Inflammatory macrophage treated with lipopolysaccharide for 1 hour (primary cell): ENCODE measurements at regions not wholly inside any gene's neighbourhood (a gene's known extent, or its start where the extent isn't known, plus 50 kb on each side); places are given as distances from the start of the nearest gene placed in this dataset.

Experiments used
- DNase-seq, 2 donors: peaks; one replicate each; pipeline ENCODE4 v3.0.0-alpha.2; 2020 to 2022

DNA sequence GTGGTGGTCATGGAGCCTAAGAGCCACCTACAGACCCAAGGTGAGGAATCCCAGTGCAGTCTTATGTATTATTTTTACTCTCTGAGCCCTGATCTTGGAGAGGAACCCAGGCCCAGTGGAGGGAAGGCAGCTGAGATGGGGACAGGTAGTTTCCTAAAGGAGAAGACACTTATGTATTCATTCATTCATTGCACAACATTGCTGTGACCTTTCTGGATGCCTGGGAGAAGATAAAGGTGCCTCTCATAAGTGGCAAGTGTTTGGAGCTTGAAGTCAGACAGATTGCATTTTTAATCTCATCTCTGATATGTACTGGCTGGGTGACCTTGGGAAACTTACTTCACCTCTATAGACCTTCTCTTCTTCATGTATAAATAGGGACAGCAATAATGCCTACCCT is 111.1 kb downstream of the CEBPB start:
- no peak for DNase-seq

DNA sequence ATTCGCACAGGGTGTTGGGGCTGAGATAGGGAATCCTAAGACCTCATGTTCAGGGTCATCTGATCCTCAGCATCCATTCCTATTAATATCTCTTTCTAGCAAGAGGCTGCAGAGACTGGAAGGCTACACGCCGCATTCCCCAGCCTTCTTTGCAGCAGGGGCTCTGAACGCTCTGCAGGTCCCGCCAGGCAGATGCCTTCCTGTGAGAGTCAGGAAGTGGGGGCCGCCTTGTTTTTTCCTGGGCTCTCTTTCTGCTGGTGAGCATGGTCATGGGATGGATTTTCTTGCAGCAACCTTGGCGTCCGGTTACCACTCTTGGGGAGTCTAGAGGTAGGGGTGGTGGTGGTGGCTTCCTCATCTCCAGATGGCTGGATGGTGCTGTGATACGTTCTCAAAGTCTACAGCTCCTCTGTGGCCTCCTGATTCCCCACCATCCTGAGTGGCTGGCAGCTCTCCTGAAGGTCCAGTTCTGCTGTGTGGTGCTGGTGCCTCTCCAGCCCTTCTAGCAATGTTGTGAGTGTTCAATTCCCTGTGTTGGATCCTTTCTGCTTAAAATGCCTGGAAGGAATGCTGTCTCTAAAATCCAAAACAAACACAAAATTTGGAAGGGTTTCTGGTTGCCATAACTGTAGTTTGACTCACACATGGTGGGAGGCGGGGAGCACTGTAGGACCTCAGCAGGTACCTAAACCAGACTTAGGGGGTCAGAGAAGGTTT is 111.9 kb downstream of the CEBPB start:
- DNase-seq: no peak

DNA sequence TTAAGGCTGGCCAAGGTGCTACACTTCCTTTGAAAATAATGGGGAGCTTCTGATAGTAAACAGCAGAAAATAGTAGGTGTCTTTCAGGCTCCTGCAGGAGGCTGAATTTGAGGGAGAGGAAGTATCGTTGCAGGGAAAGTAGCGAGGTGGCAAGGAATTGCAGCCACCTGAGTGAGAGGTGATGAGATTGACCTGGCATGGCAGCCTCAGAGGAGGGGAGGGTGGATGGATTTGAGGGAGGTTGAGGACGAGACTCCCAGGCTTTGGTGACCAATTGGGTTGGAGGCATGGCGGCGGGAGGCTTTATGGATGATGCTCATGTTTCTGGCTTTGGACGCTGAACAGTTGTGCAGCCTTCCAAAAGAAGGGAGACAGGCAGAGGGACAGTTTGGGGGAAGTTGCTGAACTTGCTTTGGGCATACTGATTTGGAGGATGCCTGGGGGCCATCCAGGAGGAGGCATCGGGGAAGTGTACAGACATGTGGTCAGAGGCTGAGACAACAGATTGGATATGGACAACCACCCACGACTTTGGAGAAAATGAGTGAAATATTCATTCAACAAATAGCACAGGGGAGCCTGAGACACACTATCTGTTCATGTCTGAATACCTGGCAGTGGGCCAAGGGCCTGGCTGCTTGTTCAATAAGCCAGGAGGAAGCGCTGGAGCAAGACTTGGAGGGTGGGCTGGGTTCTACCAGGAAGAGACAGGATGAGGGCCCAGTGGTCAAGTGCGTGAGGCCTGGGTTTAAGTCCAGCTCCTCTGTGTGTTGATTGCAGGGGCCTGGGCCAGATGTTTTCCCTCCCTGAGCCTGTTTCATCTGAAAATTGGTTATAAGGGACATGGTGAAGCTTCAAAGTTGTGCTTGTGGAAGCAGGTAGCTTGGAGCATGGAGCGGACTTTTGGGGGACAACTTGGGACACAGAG is 113.2 kb downstream of the CEBPB start:
- no peak for DNase-seq

DNA sequence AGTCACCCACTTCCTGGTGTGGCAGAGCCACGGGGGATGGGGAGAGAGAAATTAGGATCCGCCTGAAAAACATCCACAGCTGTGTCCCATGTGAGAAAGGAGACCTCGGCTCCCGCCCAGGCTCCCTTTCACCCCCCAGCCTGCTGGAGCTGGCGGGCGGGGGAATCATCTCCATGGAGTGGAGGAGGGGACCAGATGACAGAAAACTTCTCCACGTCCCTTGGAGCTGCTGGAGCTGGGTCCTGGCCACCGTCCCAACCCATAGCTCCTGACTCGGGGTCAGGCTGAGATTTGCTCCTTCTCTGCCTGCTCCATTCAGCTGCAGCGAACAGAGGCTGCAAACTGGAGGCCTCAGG is 113.8 kb downstream of the CEBPB start:
- no peak for DNase-seq

DNA sequence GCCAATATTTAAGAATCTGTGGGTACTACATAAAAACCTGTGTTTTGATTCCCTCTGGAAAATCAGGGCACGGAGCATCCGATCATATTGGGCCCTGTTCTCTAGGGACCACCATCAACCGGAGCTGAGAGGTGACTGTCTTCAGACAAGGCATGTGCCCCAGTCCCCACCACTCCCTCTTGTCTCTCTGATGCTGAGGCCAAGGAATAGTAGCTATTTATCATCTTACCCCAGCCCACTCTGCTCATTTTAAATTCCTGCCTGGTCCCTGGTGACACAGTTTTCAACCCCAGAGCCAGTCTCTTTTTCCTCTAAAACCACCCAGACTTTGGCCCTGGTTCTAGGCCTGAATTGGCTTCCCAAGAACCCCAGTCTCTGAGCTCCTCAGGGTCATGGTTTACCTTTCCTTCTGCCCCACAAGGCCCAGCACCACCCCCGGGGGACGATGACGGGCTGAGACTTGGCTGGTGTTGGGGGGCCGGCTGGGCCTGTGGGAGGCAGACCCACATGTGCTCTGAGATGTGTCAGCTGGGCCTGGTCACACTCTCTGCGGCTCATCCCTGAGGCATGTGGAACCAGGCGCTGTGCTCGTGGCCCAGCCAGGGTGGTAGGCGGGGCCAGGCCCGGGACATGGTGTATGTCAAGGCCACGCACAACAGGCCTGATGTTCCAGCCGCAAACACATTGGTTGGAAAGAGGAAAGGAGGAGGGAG is 114.4 kb downstream of the CEBPB start:
- DNase-seq: peak in 1 of 2 donors; percentile 62

DNA sequence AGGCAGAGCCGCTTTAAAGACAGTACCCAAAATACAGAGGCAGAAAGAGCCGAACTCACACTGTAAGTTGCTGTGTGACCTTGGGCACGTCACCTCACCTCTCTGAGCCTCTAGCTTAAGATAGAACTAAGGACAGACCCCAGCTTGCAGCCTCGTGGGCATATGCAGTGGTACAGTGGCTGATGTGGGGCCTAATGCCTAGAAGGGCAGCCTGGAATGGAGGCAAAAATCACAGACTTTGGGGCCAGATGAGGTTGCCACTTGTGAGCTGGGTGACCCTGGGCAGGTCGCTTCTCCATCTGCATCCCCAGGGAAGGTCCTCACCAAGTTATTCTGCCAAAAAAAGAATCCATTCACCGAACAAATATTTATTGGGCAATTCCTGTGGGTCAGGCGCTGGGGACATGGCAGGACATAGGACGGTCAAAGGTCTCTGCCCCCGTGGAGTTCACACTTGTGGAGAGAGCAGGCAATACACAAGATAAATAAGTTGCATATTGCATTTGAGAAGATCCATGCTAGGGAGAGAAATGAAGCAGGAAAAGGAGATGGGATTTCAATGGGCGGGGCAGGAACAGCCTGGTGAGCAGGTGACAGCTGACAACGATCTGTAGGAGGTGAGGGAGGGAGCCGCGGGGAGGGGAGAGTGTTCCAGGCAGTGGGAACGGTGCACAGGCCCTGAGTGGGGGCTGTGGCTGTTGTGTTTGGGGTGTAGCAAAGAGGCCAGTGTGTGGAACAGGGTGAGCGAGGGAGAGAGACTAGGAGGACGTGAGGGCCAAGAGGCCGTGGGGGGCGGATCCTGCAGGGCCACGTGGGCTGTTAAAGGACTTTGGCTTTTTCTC is 115.2 kb downstream of the CEBPB start:
- DNase-seq: no peak

DNA sequence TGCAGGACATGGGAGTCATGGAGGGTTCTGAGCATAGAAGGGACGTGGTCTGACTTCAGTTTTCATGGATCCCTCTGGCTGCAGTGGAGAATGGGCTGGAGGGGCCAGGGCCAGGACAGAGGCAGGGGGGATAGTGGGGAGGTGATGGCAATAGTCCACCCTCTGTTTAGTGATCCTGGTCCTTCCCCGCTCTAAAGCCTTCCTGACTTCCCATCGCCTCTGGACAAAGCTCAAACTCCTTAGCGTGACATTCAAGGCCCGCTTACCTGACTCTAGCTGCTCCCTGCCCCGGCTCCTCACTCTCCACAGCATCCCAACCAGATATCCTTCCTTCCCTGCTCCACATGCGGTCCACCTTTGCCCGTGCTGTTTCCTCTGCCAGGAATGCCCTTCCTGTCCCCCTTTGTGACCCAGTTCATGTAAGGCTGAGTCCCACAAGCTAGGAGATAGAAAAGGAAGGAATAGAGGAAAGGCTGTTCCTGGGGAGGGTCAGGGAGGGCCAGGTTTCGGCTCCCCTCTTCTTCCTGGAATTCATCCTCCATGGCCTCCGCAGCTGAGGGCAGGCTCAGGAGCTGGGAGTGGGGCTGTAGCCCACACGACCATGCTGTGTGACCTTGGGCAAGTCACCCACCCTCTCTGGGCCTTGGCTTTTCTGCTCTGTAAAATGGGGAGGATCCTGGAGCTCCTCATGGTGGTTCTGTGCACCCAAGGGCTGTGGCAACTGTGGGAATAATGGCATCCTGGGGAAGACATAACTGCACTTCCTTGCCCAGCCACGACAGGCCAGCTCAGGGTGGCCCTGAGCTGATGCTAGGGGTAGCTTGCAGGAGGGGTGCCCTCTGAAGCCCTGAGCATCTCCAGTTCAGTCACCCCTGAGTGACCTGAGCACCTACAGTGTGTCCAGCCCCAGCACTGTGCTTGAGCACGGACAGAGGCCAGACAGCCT is 116.1 kb downstream of the CEBPB start:
- no peak for DNase-seq

DNA sequence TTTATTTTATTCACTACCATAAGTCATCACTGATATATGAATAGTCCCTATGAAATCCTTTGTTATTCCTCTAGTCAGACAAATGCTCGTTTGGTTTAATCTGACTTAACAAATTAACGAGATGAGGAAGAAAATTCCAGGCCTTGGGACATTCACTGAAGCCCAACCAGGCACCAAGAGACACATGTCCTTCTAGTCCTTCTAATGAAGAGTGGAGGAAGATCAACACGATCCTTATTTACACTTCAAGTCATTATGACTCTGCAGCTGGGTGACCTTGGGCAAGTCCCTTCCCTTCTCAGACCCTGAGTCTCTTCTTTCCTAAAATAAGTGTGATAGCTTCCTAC is 117.5 kb downstream of the CEBPB start:
- DNase-seq: peak; percentile 40 to 72

DNA sequence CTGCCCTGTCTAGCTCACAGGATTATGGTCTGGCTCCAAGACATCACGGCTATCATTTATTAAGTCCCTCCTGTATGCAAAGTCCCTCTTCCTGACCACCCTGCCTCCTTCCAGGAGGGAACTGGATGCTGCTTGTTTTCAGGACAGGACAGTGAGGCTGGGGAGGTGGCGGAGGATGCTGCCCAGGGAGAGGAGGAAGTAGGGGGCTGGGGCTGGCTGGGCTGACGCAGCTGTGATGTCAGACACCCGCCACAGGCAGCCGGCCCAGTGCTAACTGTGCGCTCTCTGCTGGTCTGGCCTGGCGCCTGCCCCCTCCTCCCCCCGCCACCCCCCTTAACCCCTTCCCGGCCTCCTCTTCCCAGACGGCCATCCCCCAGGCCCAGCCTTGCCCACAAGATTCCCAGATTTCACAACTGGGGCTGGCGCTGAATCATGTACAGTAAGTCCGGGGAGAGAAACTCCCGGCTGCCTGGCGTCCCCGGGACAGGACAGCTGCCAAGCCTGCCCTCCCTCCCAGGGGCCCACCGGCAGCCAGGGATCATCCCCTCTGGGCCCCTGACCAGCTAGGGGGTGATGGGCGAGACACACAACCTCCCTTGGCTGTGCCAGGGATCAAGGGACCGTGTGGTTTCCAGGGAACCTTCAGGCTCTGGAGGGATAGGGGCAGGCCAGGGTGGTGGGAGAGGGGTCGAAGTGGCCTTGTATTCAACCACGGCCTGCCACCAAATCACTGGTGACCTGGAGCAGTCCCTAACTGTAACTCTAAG is 118.1 kb downstream of the CEBPB start:
- peak; percentile 81 to 96 for DNase-seq

DNA sequence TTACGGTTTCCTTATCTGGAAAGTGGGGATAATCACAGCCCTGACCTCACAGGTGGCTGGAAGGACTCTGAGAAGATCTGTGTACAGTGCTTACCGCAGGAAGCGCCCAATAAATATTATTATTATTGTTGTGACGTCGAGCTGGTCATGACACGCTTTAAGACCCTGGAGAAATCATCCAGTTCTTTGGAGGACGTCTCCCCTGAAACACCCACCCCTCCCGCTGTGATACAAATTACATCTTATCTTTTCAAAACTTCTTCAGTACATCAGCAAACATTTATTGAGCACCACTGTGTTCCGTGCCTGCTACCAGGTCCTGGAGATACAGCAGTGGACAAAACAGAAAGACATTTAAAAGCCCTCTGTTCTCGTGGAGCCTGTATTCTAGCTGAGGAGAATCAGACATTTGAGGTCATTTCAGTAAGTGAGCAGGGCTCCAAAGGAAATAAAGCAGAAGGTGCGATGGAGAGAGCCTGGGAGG is 118.7 kb downstream of the CEBPB start:
- no peak for DNase-seq

DNA sequence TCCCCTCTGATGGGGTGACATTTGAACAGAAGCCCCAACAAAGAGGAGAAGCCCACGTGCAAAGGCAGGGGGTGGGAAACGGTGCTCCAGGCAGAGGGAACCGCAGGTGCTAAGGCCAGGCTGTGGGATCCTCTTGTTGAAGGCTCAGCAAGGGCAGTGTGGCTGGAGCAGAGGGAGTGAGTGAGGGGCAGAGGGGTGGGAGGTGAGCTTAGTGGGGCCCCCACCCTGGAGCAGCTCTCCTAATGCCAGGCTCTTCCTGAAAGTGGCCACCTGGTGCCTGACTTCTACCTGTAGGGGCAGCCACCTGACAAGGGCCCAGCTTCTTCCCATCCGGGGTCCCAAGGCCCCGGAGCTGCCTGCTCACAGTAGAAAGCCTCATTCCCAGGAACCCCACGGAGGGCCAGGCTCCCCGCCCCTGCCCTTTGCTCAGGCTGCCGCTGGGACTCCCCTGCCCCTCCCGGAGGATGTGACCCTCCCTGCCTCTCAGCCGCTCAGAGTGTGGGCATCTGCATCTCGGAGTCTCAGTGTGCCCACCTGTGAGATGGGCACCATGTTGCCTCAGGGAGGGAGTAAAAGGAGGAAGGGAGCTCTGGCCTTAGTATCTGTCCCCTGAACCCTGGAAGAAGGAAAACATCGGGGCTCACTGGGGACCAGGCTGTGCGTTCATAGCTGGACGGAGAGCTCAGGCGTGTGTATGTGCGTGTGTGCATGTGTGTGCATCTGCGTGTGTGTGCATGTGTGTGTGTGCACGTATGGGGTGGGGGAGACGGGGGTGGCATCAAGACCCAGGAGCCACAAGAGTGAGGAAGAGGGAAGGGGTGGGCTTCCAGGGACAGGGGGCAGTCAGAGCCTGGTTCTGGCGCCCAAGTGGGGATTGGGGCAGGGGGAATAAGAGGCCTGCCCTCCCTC is 119.4 kb downstream of the CEBPB start:
- DNase-seq: no peak

DNA sequence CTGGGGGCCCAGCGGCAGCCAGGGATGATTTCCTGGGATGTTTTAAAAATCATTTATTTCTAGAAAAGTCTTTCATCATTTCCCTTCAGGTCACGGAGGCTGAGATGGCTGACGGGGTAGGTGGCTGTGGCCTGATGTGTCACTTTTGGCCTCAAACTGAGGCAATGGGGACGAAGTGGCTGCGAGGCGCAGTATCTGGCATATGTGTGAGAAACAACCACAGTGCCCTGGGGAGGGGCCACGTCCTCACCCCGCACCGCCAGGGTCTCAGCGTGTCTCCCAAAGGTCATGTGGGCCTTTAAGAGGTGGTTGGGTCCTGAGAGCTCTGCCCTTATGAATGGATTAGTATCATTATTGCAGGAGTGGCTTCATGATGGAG is 120.0 kb downstream of the CEBPB start:
- no peak for DNase-seq

DNA sequence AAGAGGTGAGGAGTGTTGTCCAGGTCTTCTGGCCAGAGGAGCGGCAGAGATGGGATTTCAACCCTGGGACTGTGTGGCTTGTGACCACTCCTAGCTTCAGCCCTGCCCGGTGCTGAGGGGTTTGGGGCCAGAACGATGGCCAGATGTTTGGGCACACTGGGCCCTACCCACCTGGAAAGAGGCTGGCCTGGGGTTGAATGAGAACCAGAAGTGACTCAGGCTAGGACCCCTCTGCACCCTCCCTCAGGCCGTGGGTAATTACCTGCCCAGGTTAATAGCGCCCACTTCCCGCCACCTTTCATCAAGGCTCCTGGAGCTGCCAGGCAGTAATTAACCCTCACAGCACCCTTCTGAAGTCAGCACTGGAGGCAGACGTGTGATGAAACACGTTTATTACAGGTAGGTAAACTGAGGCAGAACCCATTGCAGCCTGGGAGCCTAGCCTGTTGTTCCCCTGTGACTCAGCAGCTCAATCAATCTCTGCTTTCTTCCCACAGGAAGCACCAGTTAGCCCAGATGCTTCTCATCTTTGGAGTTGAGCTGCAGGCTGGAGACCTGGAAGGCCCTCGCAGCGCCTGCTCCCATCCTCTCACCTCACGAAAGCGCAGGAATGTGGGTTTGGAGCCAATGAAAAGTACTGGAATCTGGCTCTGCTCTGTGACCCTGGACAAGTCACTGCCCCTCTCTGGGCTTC is 120.8 kb downstream of the CEBPB start:
- no peak for DNase-seq

DNA sequence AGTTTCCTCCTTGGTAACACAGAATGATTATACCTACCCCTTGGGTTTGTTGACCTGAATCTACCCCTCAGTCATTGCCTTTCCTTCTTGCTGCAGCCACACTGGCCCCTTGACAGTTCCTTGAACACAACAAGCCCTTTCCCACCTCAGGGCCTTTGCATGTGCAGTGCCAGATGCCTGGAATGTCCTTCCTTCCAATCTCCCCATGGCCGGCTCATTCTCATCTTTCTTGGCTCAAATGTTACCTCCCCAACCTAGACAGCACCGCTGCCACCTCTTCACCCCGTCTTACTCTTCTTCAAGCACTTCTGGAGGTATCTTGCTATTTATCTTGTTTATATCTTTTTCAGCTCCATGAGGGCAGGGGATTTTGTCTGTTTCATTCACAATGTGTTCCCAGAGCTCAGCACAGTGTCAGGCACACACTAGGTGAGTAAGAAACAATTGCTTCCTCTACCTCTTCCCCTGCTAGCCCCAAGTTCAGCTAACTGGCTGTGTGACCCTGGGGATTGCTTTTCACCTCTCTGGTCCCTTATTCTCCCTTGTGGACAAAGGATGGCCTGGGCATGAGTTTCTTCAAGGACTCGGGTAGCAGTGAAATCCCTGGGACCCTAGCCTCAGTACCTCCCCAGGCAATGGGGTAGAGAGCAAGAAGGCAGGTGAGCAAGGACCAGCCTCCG is 121.5 kb downstream of the CEBPB start:
- no peak for DNase-seq

DNA sequence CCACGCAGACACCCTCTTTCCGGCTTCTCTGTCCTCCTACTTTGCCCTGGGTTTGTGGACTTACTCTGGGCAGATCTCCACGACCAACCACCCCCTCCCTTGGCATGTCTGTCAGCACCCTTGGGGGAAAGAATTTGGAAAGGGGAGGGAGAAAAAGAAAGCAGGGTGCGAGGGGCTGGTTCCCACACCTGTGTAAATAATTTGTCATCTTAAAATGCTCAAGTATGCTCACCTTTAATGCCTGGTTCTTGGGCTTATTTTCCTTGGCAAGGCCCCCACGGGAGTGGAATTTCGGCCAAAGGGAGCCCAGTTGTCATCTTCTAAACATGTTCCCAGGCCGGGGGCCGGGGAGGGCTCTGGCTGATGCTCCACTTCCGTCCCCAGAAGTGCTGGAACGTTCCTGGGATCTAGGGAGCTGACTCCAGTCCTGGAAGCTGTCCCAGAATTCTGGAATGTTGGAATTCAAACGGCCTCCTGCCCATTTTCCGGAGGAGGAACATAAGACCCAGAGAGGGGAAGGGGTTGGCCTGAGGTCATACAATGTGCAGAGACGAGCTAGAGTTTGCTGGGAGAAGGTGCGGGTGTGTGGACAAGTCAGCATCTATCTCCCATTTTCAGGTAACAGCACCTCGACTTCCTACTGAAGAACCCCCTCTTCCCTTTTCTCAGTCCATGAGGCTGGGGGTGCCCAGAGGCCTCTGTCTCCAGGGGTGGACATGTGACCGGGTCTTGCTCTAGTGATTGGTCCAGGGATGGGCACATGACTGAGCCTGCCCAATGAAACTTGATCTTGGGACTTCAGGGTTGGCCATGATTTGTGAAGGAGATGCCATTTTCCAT is 122.3 kb downstream of the CEBPB start:
- DNase-seq: no peak

DNA sequence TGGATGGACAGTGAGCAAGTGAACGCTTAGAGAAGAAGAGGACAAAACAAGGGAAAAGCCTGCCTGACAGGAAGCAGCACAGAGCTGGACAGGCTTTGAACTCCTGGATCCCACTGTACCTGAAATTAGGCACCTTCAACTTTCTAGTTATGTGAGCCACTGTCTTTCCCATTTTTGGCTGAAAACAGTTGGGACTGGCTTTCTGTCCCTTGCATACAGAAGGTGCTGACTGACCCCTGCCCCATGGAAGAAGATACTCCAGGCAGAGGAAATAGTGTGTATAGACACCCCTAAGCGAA is 122.8 kb downstream of the CEBPB start:
- no peak for DNase-seq

DNA sequence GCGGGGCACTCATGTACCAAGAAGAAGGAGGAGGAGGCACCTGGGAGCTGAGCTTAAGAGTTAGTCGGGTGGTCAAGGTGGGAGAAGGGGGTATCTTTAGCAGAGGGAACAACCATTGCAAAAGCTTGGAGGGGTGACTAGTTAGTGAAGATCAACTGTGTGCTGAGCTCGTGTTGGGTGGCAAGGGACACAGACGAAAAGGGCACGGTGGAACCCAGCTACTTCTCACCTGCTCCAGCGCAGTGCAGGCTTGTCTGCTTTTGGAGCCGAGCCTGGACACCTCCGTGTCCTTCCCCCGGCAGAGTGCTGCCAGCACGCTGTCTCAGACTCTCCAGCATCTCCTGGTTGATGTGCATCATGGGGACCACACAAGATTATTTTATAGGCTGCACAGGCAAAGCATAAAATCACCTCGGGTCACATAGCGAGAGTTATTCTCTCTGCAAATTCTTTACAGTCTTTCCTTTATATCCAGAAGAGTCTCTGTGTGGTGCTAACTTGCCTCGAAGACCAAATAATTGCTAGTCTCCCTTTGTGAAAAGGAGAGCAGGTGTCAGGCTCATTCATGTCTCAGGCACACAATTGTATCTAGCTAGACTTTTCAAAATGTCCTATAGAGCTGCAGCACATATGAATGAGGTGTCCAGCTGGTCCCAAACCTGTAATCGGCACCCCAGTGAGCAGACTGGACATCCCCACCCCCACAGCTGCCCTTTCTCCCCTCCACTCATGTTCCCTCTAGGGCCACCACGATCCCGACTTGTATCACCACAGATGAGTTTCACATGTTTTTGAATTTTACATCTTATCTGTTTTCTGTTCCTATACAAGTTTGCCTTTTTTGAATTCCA is 123.4 kb downstream of the CEBPB start:
- DNase-seq: no peak
